GM12878 (cell line): ENCODE measurements at regions not wholly inside any gene's neighbourhood (a gene's known extent, or its start where the extent isn't known, plus 50 kb on each side); places are given as distances from the start of the nearest gene placed in this dataset.

ENCODE experiments used
- ATAC-seq: fragments of 200-7000 bp; cut with Tn5 transposase; 3 replicates; pipeline ENCODE4 v1.9.1; 2020; ENCODE audit warnings: mild to moderate bottlenecking, moderate library complexity
- BruUV-seq: library from RNA; stranded (reverse); fragments of 400-500 nt; replicated peaks from 2 replicates; lab custom pipeline; 2021; lab: Mats Ljungman, UMichigan
- CTCF ChIA-PET: fragments of 300-600 bp; sonication (Branson Sonifier 250); formaldehyde crosslinking; extraction: SDS; loops from one replicate; lab custom pipeline; 2021; ENCODE audit warnings: inconsistent platforms; lab: Yijun Ruan, JAX
- POLR2A ChIA-PET: fragments of 350-600 bp; formaldehyde crosslinking; extraction: SDS; loops from one replicate; lab custom pipeline; 2021; ENCODE audit warnings: inconsistent platforms; lab: Charles Lee
- RAD21 ChIA-PET: fragments of 300-600 bp; sonication (Branson Sonifier 250); formaldehyde crosslinking; loops from one replicate; lab custom pipeline; 2023; ENCODE audit warnings: antibody characterized with exemption; ENCODE audit not compliant: unreplicated experiment; lab: Charles Lee
- SMC1A ChIA-PET: fragments of 300-600 bp; sonication (Branson Sonifier 250); formaldehyde crosslinking; loops from one replicate; lab custom pipeline; 2023; ENCODE audit not compliant: unreplicated experiment, uncharacterized antibody; lab: Charles Lee
- DNase-seq: peaks from one replicate; pipeline ENCODE4 v3.0.0-alpha.2; 2011; ENCODE audit warnings: low read depth, low spot score
- FAIRE-seq: peaks from 3 replicates; lab custom pipeline; 2011; peaks lifted over from hg19 to GRCh38; lab: Jason Lieb, UNC
- H2AFZ ChIP-seq: 2 replicates; pipeline ENCODE4 v1.6.0; 2011; ENCODE audit warnings: low read depth, low read length, control low read depth; ENCODE audit not compliant: control insufficient read depth
- H3K27ac ChIP-seq: 2 replicates; pipeline ENCODE4 v1.5.1; 2011; ENCODE audit warnings: control low read depth; ENCODE audit not compliant: control insufficient read depth, insufficient read depth
- H3K27me3 ChIP-seq, 2 experiments: replicated peaks in 1 of 2; 2 replicates each; pipeline versions ENCODE4 v1.6.0 to v1.6.1; 2011; ENCODE audit warnings: low read length in 1 of 2; ENCODE audit not compliant: control insufficient read depth in 2 of 2, insufficient read depth in 2 of 2
- H3K36me3 ChIP-seq, 2 experiments: 2 replicates each; pipeline ENCODE4 v1.5.1; 2011; ENCODE audit warnings: low read length in 1 of 2; ENCODE audit not compliant: control insufficient read depth in 2 of 2, insufficient read depth in 2 of 2
- H3K4me1 ChIP-seq: 2 replicates; pipeline ENCODE4 v1.6.1; 2011; ENCODE audit warnings: mild to moderate bottlenecking, low read length, moderate library complexity, mixed read lengths; ENCODE audit not compliant: control insufficient read depth, insufficient read depth
- H3K4me2 ChIP-seq: 2 replicates; pipeline ENCODE4 v1.6.0; 2011; ENCODE audit warnings: control low read depth; ENCODE audit not compliant: control insufficient read depth, insufficient read depth
- H3K4me3 ChIP-seq: fragments of 200-600 bp; sonication (generic); 2 replicates; pipeline ENCODE4 v1.5.1; 2016
- H3K79me2 ChIP-seq: 2 replicates; pipeline ENCODE4 v1.6.0; 2011; ENCODE audit warnings: low read length; ENCODE audit not compliant: control insufficient read depth, insufficient read depth
- H3K9ac ChIP-seq: 2 replicates; pipeline ENCODE4 v1.8.0; 2011; ENCODE audit warnings: low read length, control low read depth, mixed read lengths; ENCODE audit not compliant: control insufficient read depth, insufficient read depth
- H3K9me3 ChIP-seq: replicated peaks from 3 replicates; pipeline ENCODE4 v1.5.1; 2011; ENCODE audit warnings: mild to moderate bottlenecking, low read length; ENCODE audit not compliant: control insufficient read depth, insufficient read depth
- H4K20me1 ChIP-seq: 2 replicates; pipeline ENCODE4 v1.6.0; 2011; ENCODE audit not compliant: control insufficient read depth, insufficient read depth
- CHD2 ChIP-seq: IDR thresholded peaks from 2 replicates; pipeline ENCODE4 v1.6.1; 2011; ENCODE audit warnings: low read depth, low read length, improper control_type of control experiment, borderline replicate concordance
- SREBF1 ChIP-seq: IDR thresholded peaks from 2 replicates; pipeline ENCODE4 v1.6.1; 2012; ENCODE audit warnings: mild to moderate bottlenecking, low read length
- WGBS: methylation state at CpG from one replicate; pipeline ENCODE4 v1.1.6; 2016; ENCODE audit warnings: low lambda C conversion rate; ENCODE audit not compliant: insufficient replicate concordance, insufficient coverage; ENCODE audit errors: missing lambda C conversion rate; 5-methylcytosine and 5-hydroxymethylcytosine counted together
- in situ Hi-C: fragments of 300-500 bp; cut with MboI; formaldehyde crosslinking; loops from 9 replicates; pipeline ENCODE4 v1.14.3; 2018; ENCODE audit warnings: mixed read lengths
- intact Hi-C: fragments of 100-400 bp; cut with micrococcal nuclease; formaldehyde crosslinking; loops from one replicate; pipeline ENCODE4 v1.14.2; 2022; ENCODE audit not compliant: unreplicated experiment
- TF ChIP-seq, protein P1 (sequence below): fragments of 450-650 bp; IDR thresholded peaks from 2 replicates; pipeline ENCODE4 v1.6.1; 2016; ENCODE audit warnings: mild to moderate bottlenecking
- TF ChIP-seq, protein P2 (sequence below): fragments of 450-650 bp; IDR thresholded peaks from 2 replicates; pipeline ENCODE4 v1.6.1; 2017; ENCODE audit warnings: mild to moderate bottlenecking, moderate library complexity
- TF ChIP-seq, protein P3 (sequence below): fragments of 450-650 bp; IDR thresholded peaks from 2 replicates; pipeline ENCODE4 v1.6.1; 2018; ENCODE audit warnings: borderline replicate concordance, mild to moderate bottlenecking; ENCODE audit not compliant: partially characterized antibody
- TF ChIP-seq, protein P4 (sequence below): fragments of 450-650 bp; IDR thresholded peaks from 2 replicates; pipeline ENCODE4 v1.6.1; 2017; ENCODE audit warnings: antibody characterized with exemption, mild to moderate bottlenecking, moderate library complexity

DNA sequence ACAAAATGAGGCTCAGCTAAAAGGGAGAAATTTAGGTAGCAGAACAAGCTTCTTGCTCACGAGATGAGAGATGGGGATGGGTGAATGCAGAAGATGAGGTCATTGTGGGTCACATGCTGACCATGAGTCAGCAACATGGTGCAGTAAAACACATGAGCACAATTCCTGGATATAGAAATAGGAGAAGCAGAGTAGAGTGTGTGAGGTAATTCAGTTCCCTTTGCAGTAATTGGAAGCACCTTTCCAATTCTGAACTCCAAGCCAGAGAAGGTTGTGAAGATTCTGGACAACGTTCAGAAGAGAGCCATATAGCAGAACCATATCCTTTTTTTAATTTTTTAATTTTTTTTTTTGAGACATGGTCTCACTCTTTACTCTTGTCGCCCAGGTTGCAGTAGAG is 62.0 kb upstream of the LMNTD1 start:
- no peak overlapping the region for H3K4me3 ChIP-seq
- no TSS peak for BruUV-seq
- TF ChIP-seq, protein P1, sequence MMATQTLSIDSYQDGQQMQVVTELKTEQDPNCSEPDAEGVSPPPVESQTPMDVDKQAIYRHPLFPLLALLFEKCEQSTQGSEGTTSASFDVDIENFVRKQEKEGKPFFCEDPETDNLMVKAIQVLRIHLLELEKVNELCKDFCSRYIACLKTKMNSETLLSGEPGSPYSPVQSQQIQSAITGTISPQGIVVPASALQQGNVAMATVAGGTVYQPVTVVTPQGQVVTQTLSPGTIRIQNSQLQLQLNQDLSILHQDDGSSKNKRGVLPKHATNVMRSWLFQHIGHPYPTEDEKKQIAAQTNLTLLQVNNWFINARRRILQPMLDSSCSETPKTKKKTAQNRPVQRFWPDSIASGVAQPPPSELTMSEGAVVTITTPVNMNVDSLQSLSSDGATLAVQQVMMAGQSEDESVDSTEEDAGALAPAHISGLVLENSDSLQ, result no peak
- TF ChIP-seq SREBF1 (no peak), CHD2 (no peak)
- TF ChIP-seq, protein P2, sequence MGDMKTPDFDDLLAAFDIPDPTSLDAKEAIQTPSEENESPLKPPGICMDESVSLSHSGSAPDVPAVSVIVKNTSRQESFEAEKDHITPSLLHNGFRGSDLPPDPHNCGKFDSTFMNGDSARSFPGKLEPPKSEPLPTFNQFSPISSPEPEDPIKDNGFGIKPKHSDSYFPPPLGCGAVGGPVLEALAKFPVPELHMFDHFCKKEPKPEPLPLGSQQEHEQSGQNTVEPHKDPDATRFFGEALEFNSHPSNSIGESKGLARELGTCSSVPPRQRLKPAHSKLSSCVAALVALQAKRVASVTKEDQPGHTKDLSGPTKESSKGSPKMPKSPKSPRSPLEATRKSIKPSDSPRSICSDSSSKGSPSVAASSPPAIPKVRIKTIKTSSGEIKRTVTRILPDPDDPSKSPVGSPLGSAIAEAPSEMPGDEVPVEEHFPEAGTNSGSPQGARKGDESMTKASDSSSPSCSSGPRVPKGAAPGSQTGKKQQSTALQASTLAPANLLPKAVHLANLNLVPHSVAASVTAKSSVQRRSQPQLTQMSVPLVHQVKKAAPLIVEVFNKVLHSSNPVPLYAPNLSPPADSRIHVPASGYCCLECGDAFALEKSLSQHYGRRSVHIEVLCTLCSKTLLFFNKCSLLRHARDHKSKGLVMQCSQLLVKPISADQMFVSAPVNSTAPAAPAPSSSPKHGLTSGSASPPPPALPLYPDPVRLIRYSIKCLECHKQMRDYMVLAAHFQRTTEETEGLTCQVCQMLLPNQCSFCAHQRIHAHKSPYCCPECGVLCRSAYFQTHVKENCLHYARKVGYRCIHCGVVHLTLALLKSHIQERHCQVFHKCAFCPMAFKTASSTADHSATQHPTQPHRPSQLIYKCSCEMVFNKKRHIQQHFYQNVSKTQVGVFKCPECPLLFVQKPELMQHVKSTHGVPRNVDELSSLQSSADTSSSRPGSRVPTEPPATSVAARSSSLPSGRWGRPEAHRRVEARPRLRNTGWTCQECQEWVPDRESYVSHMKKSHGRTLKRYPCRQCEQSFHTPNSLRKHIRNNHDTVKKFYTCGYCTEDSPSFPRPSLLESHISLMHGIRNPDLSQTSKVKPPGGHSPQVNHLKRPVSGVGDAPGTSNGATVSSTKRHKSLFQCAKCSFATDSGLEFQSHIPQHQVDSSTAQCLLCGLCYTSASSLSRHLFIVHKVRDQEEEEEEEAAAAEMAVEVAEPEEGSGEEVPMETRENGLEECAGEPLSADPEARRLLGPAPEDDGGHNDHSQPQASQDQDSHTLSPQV, result no peak
- TF ChIP-seq, protein P3, sequence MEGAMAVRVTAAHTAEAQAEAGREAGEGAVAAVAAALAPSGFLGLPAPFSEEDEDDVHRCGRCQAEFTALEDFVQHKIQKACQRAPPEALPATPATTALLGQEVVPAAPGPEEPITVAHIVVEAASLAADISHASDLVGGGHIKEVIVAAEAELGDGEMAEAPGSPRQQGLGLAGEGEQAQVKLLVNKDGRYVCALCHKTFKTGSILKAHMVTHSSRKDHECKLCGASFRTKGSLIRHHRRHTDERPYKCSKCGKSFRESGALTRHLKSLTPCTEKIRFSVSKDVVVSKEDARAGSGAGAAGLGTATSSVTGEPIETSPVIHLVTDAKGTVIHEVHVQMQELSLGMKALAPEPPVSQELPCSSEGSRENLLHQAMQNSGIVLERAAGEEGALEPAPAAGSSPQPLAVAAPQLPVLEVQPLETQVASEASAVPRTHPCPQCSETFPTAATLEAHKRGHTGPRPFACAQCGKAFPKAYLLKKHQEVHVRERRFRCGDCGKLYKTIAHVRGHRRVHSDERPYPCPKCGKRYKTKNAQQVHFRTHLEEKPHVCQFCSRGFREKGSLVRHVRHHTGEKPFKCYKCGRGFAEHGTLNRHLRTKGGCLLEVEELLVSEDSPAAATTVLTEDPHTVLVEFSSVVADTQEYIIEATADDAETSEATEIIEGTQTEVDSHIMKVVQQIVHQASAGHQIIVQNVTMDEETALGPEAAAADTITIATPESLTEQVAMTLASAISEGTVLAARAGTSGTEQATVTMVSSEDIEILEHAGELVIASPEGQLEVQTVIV, result no peak
- TF ChIP-seq, protein P4, sequence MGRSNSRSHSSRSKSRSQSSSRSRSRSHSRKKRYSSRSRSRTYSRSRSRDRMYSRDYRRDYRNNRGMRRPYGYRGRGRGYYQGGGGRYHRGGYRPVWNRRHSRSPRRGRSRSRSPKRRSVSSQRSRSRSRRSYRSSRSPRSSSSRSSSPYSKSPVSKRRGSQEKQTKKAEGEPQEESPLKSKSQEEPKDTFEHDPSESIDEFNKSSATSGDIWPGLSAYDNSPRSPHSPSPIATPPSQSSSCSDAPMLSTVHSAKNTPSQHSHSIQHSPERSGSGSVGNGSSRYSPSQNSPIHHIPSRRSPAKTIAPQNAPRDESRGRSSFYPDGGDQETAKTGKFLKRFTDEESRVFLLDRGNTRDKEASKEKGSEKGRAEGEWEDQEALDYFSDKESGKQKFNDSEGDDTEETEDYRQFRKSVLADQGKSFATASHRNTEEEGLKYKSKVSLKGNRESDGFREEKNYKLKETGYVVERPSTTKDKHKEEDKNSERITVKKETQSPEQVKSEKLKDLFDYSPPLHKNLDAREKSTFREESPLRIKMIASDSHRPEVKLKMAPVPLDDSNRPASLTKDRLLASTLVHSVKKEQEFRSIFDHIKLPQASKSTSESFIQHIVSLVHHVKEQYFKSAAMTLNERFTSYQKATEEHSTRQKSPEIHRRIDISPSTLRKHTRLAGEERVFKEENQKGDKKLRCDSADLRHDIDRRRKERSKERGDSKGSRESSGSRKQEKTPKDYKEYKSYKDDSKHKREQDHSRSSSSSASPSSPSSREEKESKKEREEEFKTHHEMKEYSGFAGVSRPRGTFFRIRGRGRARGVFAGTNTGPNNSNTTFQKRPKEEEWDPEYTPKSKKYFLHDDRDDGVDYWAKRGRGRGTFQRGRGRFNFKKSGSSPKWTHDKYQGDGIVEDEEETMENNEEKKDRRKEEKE, result no peak
- intact Hi-C loops (no loop called here), in situ Hi-C loops (no loop called here)
- H3K4me2 ChIP-seq, result no peak overlapping the region
- FAIRE-seq (no peak), DNase-seq (no peak), ATAC-seq (no peak)
- WGBS, result 11% methylated on average over 3 of the region's 3 CpGs
- no peak overlapping the region for H2AFZ ChIP-seq
- ChIA-PET RAD21 (no interaction called here), POLR2A (no interaction called here), CTCF (no interaction called here), SMC1A (no interaction called here)
- no peak overlapping the region for H3K9ac ChIP-seq
- no peaks in the 10 kb centered on the region for H4K20me1 ChIP-seq
- no peaks in the 10 kb centered on the region for H3K4me1 ChIP-seq
- no peaks in the 10 kb centered on the region for H3K27me3 ChIP-seq
- no peaks in the 10 kb centered on the region for H3K79me2 ChIP-seq
- H3K27ac ChIP-seq, result no peak overlapping the region
- H3K36me3 ChIP-seq, result no peaks in the 10 kb centered on the region
- no peaks in the 10 kb centered on the region for H3K9me3 ChIP-seq
